IMR-90 (cell line): ENCODE measurements at regions not wholly inside any gene's neighbourhood (a gene's known extent, or its start where the extent isn't known, plus 50 kb on each side); places are given as distances from the start of the nearest gene placed in this dataset.

Experiments used
- ATAC-seq: fragments of 200-7000 bp; cut with Tn5 transposase; 2 replicates; pipeline ENCODE4 v1.9.1; 2020; ENCODE audit warnings: low read depth, mild to moderate bottlenecking, moderate library complexity
- BruUV-seq: library from RNA; stranded (reverse); fragments of 400-500 nt; replicated peaks from 2 replicates; lab custom pipeline; 2021; lab: Mats Ljungman, UMichigan
- CTCF ChIA-PET: fragments of 300-600 bp; formaldehyde crosslinking; extraction: SDS; loops from one replicate; lab custom pipeline; 2021; ENCODE audit warnings: antibody characterized with exemption; lab: Yijun Ruan, JAX
- POLR2A ChIA-PET: fragments of 300-600 bp; sonication (Branson Sonifier 250); formaldehyde crosslinking; loops from one replicate; lab custom pipeline; 2022; ENCODE audit warnings: antibody characterized with exemption; ENCODE audit not compliant: unreplicated experiment; lab: Charles Lee
- DNase-seq: peaks from one replicate; pipeline ENCODE4 v3.0.0; 2013
- H2AFZ ChIP-seq: replicated peaks from 2 replicates; pipeline ENCODE3; 2013; ENCODE audit warnings: low read length, mild to moderate bottlenecking; ENCODE audit not compliant: poor library complexity
- H2AK5ac ChIP-seq: 2 replicates; pipeline ENCODE4 v1.6.1; 2013; ENCODE audit warnings: low read depth, low read length, inconsistent platforms
- H2AK9ac ChIP-seq: replicated peaks from 2 replicates; pipeline ENCODE3; 2013; ENCODE audit warnings: mild to moderate bottlenecking, low read depth, low read length, moderate library complexity; ENCODE audit not compliant: poor library complexity
- H2BK120ac ChIP-seq: 2 replicates; pipeline ENCODE4 v1.6.1; 2013; ENCODE audit warnings: low read depth, low read length, inconsistent platforms
- H2BK15ac ChIP-seq: 3 replicates; pipeline ENCODE4 v1.6.1; 2013; ENCODE audit warnings: low read depth, low read length, inconsistent platforms
- H2BK20ac ChIP-seq: 2 replicates; pipeline ENCODE4 v1.6.1; 2013; ENCODE audit warnings: low read depth, mild to moderate bottlenecking, inconsistent platforms, low read length, moderate library complexity
- H2BK5ac ChIP-seq: 2 replicates; pipeline ENCODE4 v1.6.1; 2013; ENCODE audit warnings: mild to moderate bottlenecking, low read depth, low read length, inconsistent platforms; ENCODE audit not compliant: poor library complexity, severe bottlenecking
- H3K14ac ChIP-seq: replicated peaks from 2 replicates; pipeline ENCODE4 v1.6.1; 2013; ENCODE audit warnings: low read depth, low read length, inconsistent platforms
- H3K18ac ChIP-seq: 2 replicates; pipeline ENCODE4 v1.6.1; 2013; ENCODE audit warnings: low read depth, low read length, control low read depth
- H3K23ac ChIP-seq: 2 replicates; pipeline ENCODE4 v1.6.1; 2013; ENCODE audit warnings: low read depth, low read length, inconsistent platforms
- H3K27ac ChIP-seq: 2 replicates; pipeline ENCODE4 v1.5.1; 2013; ENCODE audit warnings: mild to moderate bottlenecking, control low read depth, low read length; ENCODE audit not compliant: insufficient read depth
- H3K27me3 ChIP-seq: 2 replicates; pipeline ENCODE4 v1.6.1; 2013; ENCODE audit warnings: low read length; ENCODE audit not compliant: control insufficient read depth, insufficient read depth
- H3K36me3 ChIP-seq: 2 replicates; pipeline ENCODE4 v1.6.1; 2013; ENCODE audit warnings: low read length, mixed read lengths; ENCODE audit not compliant: control insufficient read depth, insufficient read depth
- H3K4ac ChIP-seq: 2 replicates; pipeline ENCODE4 v1.6.1; 2013; ENCODE audit warnings: low read depth, low read length, inconsistent platforms
- H3K4me1 ChIP-seq: 2 replicates; pipeline ENCODE4 v1.6.1; 2013; ENCODE audit warnings: low read length, mixed read lengths; ENCODE audit not compliant: control insufficient read depth, insufficient read depth
- H3K4me2 ChIP-seq: 2 replicates; pipeline ENCODE4 v1.6.1; 2013; ENCODE audit warnings: low read depth, mild to moderate bottlenecking, control low read depth, low read length, moderate library complexity
- H3K4me3 ChIP-seq: 2 replicates; pipeline ENCODE4 v1.5.1; 2013; ENCODE audit warnings: low read depth, mild to moderate bottlenecking, control low read depth, low read length, moderate library complexity; ENCODE audit not compliant: insufficient read depth
- H3K56ac ChIP-seq: 2 replicates; pipeline ENCODE4 v1.6.1; 2013; ENCODE audit warnings: low read length, inconsistent platforms; ENCODE audit not compliant: insufficient read depth; ENCODE audit errors: extremely low read depth
- H3K79me1 ChIP-seq, 2 experiments: 2 replicates each; pipeline ENCODE4 v1.6.1; 2013; ENCODE audit warnings: low read length in 2 of 2, inconsistent platforms in 1 of 2, low read depth in 1 of 2
- H3K9ac ChIP-seq: 2 replicates; pipeline ENCODE4 v1.6.1; 2013; ENCODE audit warnings: low read depth, low read length, control low read depth
- H3K9me1 ChIP-seq: 2 replicates; pipeline ENCODE4 v1.6.1; 2013; ENCODE audit warnings: low read length, inconsistent platforms; ENCODE audit not compliant: insufficient read depth
- H3K9me3 ChIP-seq: 2 replicates; pipeline ENCODE4 v1.6.1; 2013; ENCODE audit warnings: low read length; ENCODE audit not compliant: control insufficient read depth, insufficient read depth
- H4K20me1 ChIP-seq: 2 replicates; pipeline ENCODE4 v1.6.1; 2013; ENCODE audit warnings: low read length, inconsistent platforms; ENCODE audit not compliant: insufficient read depth
- H4K5ac ChIP-seq: 2 replicates; pipeline ENCODE4 v1.6.1; 2013; ENCODE audit warnings: mild to moderate bottlenecking, low read depth, low read length, control low read depth
- H4K8ac ChIP-seq, 2 experiments: 2 replicates each; pipeline ENCODE4 v1.6.1; 2013; ENCODE audit warnings: low read depth in 2 of 2, low read length in 2 of 2, control low read depth in 1 of 2, inconsistent platforms in 1 of 2
- H4K91ac ChIP-seq: 2 replicates; pipeline ENCODE4 v1.6.1; 2013; ENCODE audit warnings: low read depth, low read length, inconsistent platforms; ENCODE audit not compliant: insufficient read depth
- BHLHE40 ChIP-seq: fragments of 150-350 bp; IDR thresholded peaks from 2 replicates; pipeline ENCODE4 v1.6.1; 2016; ENCODE audit warnings: mild to moderate bottlenecking, low read depth, low read length
- CEBPB ChIP-seq: IDR thresholded peaks from 2 replicates; pipeline ENCODE4 v1.6.1; 2012; ENCODE audit warnings: low read depth, low read length, improper control_type of control experiment
- CHD1 ChIP-seq: IDR thresholded peaks from 2 replicates; pipeline ENCODE4 v1.6.1; 2012; ENCODE audit warnings: low read depth, low read length, improper control_type of control experiment
- CTCF ChIP-seq: conservative IDR thresholded peaks from 2 replicates; pipeline ENCODE4 v1.5.1; 2012; ENCODE audit warnings: mild to moderate bottlenecking, low read depth, low read length, improper control_type of control experiment
- ELK1 ChIP-seq: fragments of 150-350 bp; IDR thresholded peaks from 2 replicates; pipeline ENCODE4 v1.6.1; 2016; ENCODE audit warnings: low read depth, mild to moderate bottlenecking, low read length, moderate library complexity, borderline replicate concordance
- FOS ChIP-seq: fragments of 150-350 bp; IDR thresholded peaks from 2 replicates; pipeline ENCODE4 v1.6.1; 2016; ENCODE audit warnings: low read depth, low read length
- MAFK ChIP-seq: IDR thresholded peaks from 2 replicates; pipeline ENCODE4 v1.6.1; 2012; ENCODE audit warnings: low read depth, low read length, improper control_type of control experiment
- MAZ ChIP-seq: IDR thresholded peaks from 2 replicates; pipeline ENCODE4 v1.6.1; 2012; ENCODE audit warnings: low read depth, mild to moderate bottlenecking, low read length, improper control_type of control experiment, moderate library complexity, borderline replicate concordance
- MXI1 ChIP-seq: IDR thresholded peaks from 2 replicates; pipeline ENCODE4 v1.6.1; 2012; ENCODE audit warnings: low read depth, mild to moderate bottlenecking, low read length, moderate library complexity, borderline replicate concordance
- NFE2L2 ChIP-seq: fragments of 150-350 bp; IDR thresholded peaks from 2 replicates; pipeline ENCODE4 v1.6.1; 2016; ENCODE audit warnings: low read depth, mild to moderate bottlenecking, low read length
- POLR2A ChIP-seq: IDR thresholded peaks from 2 replicates; pipeline ENCODE4 v1.6.1; 2012; ENCODE audit warnings: mild to moderate bottlenecking, low read depth, low read length
- RAD21 ChIP-seq: IDR thresholded peaks from 2 replicates; pipeline ENCODE4 v1.6.1; 2012; ENCODE audit warnings: low read length, improper control_type of control experiment
- RCOR1 ChIP-seq: IDR thresholded peaks from 2 replicates; pipeline ENCODE4 v1.6.1; 2012; ENCODE audit warnings: mild to moderate bottlenecking, low read length, improper control_type of control experiment; ENCODE audit not compliant: insufficient replicate concordance
- RFX5 ChIP-seq: IDR thresholded peaks from 2 replicates; pipeline ENCODE4 v1.8.0; 2012; ENCODE audit warnings: low read depth, mild to moderate bottlenecking, low read length, moderate library complexity
- SMC3 ChIP-seq: fragments of 150-350 bp; IDR thresholded peaks from 2 replicates; pipeline ENCODE4 v1.6.1; 2016; ENCODE audit warnings: low read depth, mild to moderate bottlenecking, antibody characterized with exemption, low read length, moderate library complexity
- USF2 ChIP-seq: fragments of 150-350 bp; IDR thresholded peaks from 2 replicates; pipeline ENCODE4 v1.6.1; 2017; ENCODE audit warnings: mild to moderate bottlenecking, antibody characterized with exemption, low read length, low read depth
- WGBS, 2 experiments: methylation state at CpG; one replicate each; pipeline versions ENCODE4 v1.1.5 to v1.1.7; 2013; ENCODE audit warnings: missing lambda C conversion rate in 2 of 2; ENCODE audit not compliant: insufficient read length in 1 of 2; ENCODE audit errors: extremely low coverage in 2 of 2; 5-methylcytosine and 5-hydroxymethylcytosine counted together
- dilution Hi-C: fragments of 300-500 bp; cut with HindIII; formaldehyde crosslinking; loops from one replicate; pipeline ENCODE4 v1.14.3; 2018; ENCODE audit warnings: low sequenced_read_pairs; ENCODE audit not compliant: unreplicated experiment
- in situ Hi-C: fragments of 300-500 bp; cut with MboI; formaldehyde crosslinking; loops from 3 replicates; pipeline ENCODE4 v1.14.3; 2019; ENCODE audit warnings: low sequenced_read_pairs, inconsistent platforms, mixed read lengths
- intact Hi-C: fragments of 100-400 bp; cut with micrococcal nuclease; formaldehyde crosslinking; loops from 2 replicates; pipeline ENCODE4 v1.10.0; 2022

- Histone ChIP-seq H3K14ac (no peak overlapping the region), H3K4me1 (no peaks in the 10 kb centered on the region), H4K91ac (no peak overlapping the region), H2BK120ac (no peak overlapping the region), H2AK5ac (no peak overlapping the region), H3K4me2 (no peak overlapping the region), H3K4ac (no peak overlapping the region), H3K9me3 (0 out of 2 replicates have a peak, but pooled peaks cover 1% of the 10 kb centered on the region), H4K8ac (no peak overlapping the region), H2AFZ (no peak overlapping the region), H3K18ac (no peak overlapping the region), H2BK5ac (no peak overlapping the region), H4K20me1 (no peaks in the 10 kb centered on the region), H3K36me3 (no peaks in the 10 kb centered on the region), H3K79me1 (no peaks in the 10 kb centered on the region), H4K5ac (no peak overlapping the region), H2AK9ac (no peak overlapping the region), H3K4me3 (no peak overlapping the region), H3K23ac (no peak overlapping the region), H2BK15ac (no peak overlapping the region), H3K9me1 (no peaks in the 10 kb centered on the region), H3K9ac (no peak overlapping the region), H3K56ac (no peak overlapping the region), H3K27me3 (no peaks in the 10 kb centered on the region), H3K27ac (no peak overlapping the region), H2BK20ac (no peak overlapping the region)
- WGBS, 2 experiments, result 10% methylated on average over 2 of the region's 7 CpGs; no CpG with 5 or more reads in 1 of the 2 experiments
- no peak for DNase-seq
- no peak for ATAC-seq
- CTCF ChIA-PET, result no interaction called here
- POLR2A ChIA-PET, result no interaction called here
- dilution Hi-C loops, result no loop called here
- intact Hi-C loops, result loop anchor here (10.0 kb wide), 1 partner anchor 1418 kb away; no protein-coding TSS in a partner anchor
- in situ Hi-C loops, result no loop called here
- TF ChIP-seq ELK1 (no peak), POLR2A (no peak), SMC3 (no peak), NFE2L2 (no peak), MAZ (no peak), RAD21 (no peak), MXI1 (no peak), RFX5 (no peak), BHLHE40 (no peak), CEBPB (no peak), MAFK (no peak), RCOR1 (no peak), CTCF (no peak), FOS (no peak), CHD1 (no peak), USF2 (no peak)
- BruUV-seq, result no TSS peak
Measured at GRCh38 chr2:114346658-114347057, 95.8 kb upstream of the DPP10 start.
